ENCODE measurements at regions not wholly inside any gene's neighbourhood (a gene's known extent, or its start where the extent isn't known, plus 50 kb on each side); places are given as distances from the start of the nearest gene placed in this dataset.

- DNase-seq (ENCODE audit: low spot score): no peak
Observed at GRCh38 chr22:49550766-49551362, 276.8 kb downstream of the BRD1 start.

DNA sequence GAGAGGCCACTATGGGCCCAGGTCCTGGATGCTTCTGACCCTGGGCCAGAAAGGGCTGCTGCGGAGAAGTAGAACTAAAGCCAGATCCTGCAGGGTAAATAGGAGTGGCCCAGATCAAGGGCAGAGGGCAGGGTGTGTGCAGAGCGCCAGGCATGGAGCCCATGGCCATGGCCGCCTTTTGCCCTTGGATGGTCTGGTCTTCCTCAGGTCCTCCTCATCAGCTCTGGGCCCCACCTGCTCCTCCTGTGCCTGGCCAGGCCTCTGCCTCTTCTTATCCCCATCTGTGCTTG is 277.6 kb downstream of the BRD1 start:
- no peak for DNase-seq (ENCODE audit: low spot score)

GRCh38 chr22:49549256-49550140 is 278.2 kb downstream of the BRD1 start:
- DNase-seq (ENCODE audit: low spot score): no peak

- peak; percentile 48 for DNase-seq (ENCODE audit: low spot score)
Observed at GRCh38 chr22:49548356-49549202, 279.1 kb downstream of the BRD1 start.

GRCh38 chr22:49547751-49548239 is 279.9 kb downstream of the BRD1 start:
- DNase-seq (ENCODE audit: low spot score): no peak

DNA sequence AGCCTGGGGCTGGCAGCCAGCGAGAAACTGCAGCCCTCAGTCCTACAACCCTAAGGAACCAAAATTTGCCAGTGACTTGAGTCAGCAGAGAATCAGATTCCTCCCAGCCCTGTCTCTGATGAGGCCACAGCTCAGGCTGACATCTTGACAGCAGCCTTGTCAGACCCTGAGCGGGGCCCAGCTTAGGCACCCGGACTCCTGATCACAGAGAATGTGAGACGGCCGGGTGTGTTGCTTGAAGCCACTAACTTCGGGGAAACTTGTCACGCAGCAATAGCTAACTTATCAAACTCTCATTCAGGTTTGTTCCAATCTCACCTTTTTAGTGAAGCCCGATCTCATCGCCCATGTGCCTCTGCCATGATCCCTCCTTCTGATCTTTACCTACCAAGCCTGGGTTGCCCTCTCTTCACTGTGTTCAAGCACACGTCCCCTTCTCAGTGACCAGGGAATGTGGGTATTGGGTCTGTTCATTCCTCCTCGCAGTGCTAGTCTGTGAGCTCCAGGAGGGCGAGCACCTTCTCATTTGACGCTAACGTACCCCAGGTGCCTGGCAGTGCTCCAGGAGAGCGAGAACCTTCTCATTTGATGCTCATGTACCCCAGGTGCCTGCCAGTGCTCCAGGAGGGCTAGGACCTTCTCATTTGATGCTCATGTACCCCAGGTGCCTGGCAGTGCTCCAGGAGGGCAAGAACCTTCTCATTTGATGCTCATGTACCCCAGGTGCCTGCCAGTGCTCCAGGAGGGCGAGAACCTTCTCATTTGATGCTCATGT is 280.7 kb downstream of the BRD1 start:
- DNase-seq (ENCODE audit: low spot score): no peak

DNA sequence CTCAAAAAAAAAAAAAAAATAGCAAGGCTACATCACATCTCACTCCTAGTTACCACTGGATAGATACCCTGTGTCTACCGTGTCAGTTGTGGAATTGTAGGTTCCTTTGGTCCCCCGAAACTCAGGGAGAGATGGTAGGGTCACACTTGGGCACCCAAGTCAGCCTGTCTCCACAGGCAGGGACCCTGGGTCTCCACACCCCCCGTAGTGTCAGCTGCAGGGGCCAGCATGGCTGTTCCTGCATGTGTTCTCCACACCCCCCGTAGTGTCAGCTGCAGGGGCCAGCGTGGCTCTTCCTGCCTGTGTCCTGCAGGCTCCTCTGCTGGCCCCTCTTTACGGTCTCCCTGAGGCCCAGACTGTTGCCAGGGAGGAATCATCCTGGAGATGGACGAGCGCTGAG is 282.1 kb downstream of the BRD1 start:
- no peak for DNase-seq (ENCODE audit: low spot score)

DNA sequence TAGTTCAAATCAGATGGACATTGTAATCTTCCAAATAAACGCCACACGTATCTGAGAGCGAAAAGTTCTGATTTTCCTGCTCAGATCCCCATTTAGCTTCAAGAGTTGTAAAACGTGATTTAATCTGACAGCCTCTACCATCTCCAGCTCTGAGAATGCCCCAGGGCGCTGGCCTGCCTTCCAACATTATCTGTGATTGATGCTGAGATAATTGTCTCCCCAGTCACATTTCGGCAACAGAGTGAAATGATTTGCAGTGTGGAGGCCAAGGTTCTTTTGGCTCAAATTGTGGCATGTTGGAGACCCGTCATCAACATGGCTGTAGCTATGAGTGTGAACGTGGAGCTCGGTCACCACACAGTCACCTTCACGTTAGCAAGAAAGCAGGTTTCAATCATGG is 283.4 kb downstream of the BRD1 start:
- peak; percentile 33 for DNase-seq (ENCODE audit: low spot score)

GRCh38 chr22:49543876-49544275 is 283.8 kb downstream of the BRD1 start:
- no peak for DNase-seq (ENCODE audit: low spot score)

DNA sequence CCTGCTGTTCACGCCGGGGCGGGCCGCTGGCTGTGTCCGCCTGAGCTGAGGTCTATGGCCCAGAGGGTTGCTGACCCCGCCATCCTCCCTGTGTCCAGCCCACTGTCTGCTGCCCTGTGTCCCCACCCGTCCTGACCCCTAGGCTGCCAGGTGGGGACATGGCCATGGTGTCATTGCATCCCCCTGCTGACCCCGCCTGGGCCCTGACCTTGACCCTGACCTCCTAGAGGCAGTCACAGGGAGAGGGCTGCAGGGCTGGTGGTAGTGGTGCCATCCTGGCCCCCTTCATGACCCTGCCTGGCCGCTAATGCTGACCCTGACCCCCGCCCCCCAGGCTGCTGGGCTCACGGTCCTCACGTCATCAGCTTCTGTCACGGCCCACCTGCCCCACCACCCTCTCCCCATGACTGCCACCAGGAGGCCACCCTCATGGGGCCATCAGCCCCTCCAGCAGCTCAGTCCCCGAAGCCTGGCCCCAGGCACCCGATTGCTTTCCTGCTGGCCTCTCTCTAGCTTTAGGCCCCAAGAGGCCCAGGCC is 285.9 kb downstream of the BRD1 start:
- DNase-seq (ENCODE audit: low spot score): no peak

- no peak for DNase-seq (ENCODE audit: low spot score)
Observed at GRCh38 chr22:49540913-49541692, 286.6 kb downstream of the BRD1 start.

DNA sequence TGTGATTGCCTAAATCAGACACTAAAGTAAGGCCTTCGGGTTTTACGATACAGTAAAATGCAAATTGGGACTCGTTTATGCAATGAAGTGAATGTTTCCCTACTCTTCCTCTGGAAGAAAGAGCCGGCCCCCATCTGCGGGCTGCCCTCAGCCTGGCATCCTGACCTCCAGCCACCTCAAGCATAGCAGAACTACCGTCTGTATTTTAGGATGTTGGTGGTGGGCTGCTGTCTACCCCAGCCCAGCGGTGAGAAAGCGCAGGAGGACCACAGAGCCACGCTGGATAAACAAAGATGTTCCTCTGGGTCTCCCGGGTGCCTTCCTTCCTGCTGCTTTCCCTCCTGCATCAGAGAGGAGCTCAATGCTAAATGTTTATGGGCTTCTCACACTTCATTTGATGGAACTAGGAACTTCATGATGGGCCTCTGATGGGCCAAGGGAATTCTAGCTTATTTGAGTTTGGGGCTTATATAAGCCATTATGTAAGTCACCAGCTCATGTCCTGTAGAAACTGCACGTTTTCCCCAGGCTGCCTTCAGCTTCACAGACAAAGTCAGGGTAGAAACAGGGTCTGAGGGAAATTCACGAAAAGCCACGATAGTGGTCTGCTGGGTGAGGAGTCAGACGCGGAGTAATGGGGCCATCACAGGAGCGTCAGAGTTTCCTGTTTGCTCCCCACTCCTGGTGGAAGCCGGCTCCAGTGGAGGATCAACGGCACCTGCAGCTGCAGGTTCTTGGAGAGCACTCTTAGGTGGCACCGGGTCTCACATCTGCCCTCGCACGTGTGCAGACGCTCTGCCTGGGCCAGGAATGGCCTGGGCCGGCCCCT is 287.4 kb downstream of the BRD1 start:
- DNase-seq (ENCODE audit: low spot score): no peak

GRCh38 chr22:49538006-49538405 is 289.7 kb downstream of the BRD1 start:
- DNase-seq (ENCODE audit: low spot score): no peak

DNA sequence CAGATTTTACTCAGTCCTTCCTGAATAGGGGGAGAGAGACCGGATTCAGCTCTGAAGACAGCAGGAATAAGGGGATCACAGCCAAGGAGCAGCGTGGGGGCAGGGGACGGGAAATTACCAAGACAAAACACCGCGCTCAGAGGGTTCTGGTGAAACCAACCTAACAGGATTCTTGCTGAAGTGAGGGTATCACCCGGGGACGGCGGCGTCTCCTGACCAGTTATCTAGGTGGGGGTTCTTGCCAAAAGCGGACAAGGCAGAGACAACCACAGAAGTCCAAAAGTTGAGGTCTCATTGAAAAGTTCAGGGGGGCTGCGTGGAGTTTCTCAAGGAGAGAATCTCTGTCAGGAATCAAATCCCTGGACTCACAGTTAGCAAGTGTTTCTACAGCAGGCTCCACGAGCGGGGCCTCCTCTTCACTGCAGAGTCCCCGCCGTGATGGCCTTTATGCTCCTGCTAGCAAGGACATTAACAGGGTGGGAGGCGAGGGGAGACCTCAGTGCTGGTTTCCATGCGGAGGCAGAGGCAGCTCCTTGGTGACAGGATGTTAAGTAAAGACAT is 291.0 kb downstream of the BRD1 start:
- peak; percentile 30 for DNase-seq (ENCODE audit: low spot score)

DNA sequence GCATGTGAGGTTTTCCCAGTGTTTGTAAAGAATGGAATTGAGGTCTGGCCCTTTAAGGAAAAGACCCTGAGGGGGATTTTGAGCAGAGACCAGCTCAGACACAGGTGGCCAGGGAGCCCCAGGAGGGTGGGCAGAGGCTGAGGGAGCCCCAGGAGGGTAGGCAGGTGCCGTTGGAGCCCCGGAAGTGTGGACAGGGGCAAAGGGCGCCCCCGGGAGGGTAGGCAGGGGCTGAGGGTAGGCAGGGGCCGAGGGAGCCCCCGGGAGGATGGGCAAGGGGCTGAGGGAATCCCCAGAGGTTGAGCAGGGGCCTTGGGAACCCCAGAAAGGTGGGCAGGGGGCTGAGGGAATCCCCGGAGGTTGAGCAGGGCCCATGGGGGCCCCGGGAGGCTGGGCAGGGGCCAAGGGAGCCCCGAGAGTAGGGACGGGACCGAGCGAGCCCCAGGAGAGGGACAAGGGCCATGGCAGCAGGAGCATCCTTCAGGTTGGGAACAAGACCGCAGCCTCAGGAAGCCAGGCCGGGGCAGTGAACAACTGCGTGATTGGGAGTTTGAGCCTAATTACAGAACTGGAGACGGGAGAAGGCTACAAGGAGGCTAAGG is 292.0 kb downstream of the BRD1 start:
- DNase-seq (ENCODE audit: low spot score): no peak

DNA sequence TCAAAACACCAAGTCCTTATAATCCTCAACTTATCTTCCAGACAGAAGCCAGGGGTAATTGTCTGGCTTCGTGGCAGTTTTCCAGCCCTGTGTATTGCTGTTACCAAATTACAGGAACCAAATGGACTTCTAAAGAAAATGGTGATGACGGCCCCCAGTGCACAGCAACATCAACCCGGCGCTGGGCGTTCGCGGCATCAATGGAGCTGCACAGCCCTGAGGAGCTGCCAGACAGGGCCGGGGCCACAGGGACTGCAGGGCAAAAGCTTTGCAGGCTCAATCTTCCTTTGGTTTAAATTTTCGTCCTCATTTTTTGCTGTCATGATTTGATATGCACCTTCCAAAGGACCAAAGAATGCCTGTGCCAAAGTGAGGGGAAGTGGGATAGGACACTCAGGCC is 292.5 kb downstream of the BRD1 start:
- no peak for DNase-seq (ENCODE audit: low spot score)

- no peak for DNase-seq (ENCODE audit: low spot score)
Observed at GRCh38 chr22:49534386-49534785, 293.3 kb downstream of the BRD1 start.

DNA sequence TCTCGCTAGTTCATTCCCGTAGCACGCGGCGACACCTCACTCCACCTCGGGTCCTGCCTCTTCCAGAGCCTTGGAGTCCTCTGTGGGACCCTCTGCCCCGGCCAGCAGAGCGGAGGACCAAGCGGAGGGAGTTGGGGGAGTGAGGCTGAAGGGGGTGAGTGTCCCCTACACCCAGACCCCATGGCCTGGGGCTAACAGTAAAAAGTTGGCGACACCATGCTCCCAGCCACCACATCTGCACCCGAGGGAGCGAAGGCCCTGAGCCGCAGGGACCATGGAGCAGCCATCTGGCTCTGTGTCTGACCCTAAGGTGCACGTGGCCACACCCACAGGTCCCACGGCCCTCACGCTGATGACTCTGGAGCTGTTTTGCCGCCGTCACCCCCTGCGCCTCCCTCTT is 293.8 kb downstream of the BRD1 start:
- DNase-seq (ENCODE audit: low spot score): no peak

Data from umbilical cord (tissue), 1 donor.